ENCODE measurements at regions not wholly inside any gene's neighbourhood (a gene's known extent, or its start where the extent isn't known, plus 50 kb on each side); places are given as distances from the start of the nearest gene placed in this dataset.

DNA sequence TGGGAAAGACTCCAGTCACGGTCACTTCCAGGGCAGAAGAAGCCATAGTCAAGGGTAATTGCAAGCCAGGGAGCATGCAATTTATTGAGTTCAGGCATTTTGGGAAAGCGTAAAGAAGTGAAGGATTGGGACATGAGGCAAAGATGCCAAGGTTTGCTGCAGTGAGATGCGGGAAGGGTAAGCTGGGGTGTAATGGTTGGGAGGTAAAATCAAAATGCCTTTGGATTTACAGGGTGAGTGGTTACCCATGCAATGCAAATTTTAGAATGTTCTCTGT lies 167.5 kb downstream of the BRMS1L start:
- TF ChIP-seq, protein P1, sequence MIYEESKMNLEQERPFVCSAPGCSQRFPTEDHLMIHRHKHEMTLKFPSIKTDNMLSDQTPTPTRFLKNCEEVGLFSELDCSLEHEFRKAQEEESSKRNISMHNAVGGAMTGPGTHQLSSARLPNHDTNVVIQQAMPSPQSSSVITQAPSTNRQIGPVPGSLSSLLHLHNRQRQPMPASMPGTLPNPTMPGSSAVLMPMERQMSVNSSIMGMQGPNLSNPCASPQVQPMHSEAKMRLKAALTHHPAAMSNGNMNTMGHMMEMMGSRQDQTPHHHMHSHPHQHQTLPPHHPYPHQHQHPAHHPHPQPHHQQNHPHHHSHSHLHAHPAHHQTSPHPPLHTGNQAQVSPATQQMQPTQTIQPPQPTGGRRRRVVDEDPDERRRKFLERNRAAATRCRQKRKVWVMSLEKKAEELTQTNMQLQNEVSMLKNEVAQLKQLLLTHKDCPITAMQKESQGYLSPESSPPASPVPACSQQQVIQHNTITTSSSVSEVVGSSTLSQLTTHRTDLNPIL (CRISPR knock-in tag; IDR thresholded peaks at IDR 0.05; ENCODE audit: low read depth) = no peak
- TF ChIP-seq SNAI2 (CRISPR knock-in tag; IDR thresholded peaks at IDR 0.05) (no peak), CSDC2 (CRISPR knock-in tag; IDR thresholded peaks at IDR 0.05) (no peak), ZNF8 (CRISPR knock-in tag; IDR thresholded peaks at IDR 0.05) (no peak), TOX (CRISPR knock-in tag; IDR thresholded peaks at IDR 0.05; ENCODE audit: borderline replicate concordance) (no peak), ZNF565 (CRISPR knock-in tag; conservative IDR thresholded peaks at IDR 0.05; ENCODE audit: low read depth) (no peak), GLIS3 (CRISPR knock-in tag; IDR thresholded peaks at IDR 0.05) (no peak), RARB (CRISPR knock-in tag; IDR thresholded peaks at IDR 0.05) (no peak), ZFP3 (CRISPR knock-in tag; IDR thresholded peaks at IDR 0.05) (no peak)
- no peak for ATAC-seq

GRCh38 chr14:35992816-35993683 lies 166.9 kb downstream of the BRMS1L start:
- ATAC-seq = no peak
- TF ChIP-seq TOX (CRISPR knock-in tag; IDR thresholded peaks at IDR 0.05; ENCODE audit: borderline replicate concordance) (no peak), SNAI2 (CRISPR knock-in tag; IDR thresholded peaks at IDR 0.05) (no peak)
- TF ChIP-seq, protein P1 (CRISPR knock-in tag; IDR thresholded peaks at IDR 0.05; ENCODE audit: low read depth) = no peak

DNA sequence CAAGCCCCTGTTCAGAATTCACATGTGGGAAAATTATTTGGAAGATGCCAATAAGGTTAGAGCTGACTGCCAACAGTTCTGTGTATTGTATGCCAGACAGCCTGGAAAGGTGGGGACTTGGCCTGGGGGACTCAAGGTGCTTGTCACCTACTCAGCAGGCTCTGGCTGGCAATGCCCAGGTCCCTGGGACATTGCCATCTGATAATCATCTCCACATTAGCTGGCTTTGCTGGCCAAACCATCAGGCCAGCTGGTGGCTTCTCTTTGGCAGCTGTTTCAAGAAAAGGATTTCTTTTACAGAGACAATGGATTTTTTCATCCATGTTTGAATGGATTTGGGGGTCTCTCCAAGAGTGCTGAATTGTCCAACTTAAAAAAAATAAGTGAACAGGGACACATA lies 165.2 kb downstream of the BRMS1L start:
- TF ChIP-seq, protein P2, sequence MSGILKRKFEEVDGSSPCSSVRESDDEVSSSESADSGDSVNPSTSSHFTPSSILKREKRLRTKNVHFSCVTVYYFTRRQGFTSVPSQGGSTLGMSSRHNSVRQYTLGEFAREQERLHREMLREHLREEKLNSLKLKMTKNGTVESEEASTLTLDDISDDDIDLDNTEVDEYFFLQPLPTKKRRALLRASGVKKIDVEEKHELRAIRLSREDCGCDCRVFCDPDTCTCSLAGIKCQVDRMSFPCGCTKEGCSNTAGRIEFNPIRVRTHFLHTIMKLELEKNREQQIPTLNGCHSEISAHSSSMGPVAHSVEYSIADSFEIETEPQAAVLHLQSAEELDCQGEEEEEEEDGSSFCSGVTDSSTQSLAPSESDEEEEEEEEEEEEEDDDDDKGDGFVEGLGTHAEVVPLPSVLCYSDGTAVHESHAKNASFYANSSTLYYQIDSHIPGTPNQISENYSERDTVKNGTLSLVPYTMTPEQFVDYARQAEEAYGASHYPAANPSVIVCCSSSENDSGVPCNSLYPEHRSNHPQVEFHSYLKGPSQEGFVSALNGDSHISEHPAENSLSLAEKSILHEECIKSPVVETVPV (CRISPR knock-in tag; IDR thresholded peaks at IDR 0.05) = no peak
- no peak for TF ChIP-seq TSHZ2 (CRISPR knock-in tag; IDR thresholded peaks at IDR 0.05)
- no peak for TF ChIP-seq ZNF70 (CRISPR knock-in tag; IDR thresholded peaks at IDR 0.05)
- TF ChIP-seq PATZ1 (CRISPR knock-in tag; IDR thresholded peaks at IDR 0.05; ENCODE audit: borderline replicate concordance) = no peak
- TF ChIP-seq PPARA (CRISPR knock-in tag; IDR thresholded peaks at IDR 0.05; ENCODE audit: borderline replicate concordance) = no peak
- TF ChIP-seq ESRRG (CRISPR knock-in tag; IDR thresholded peaks at IDR 0.05) = no peak
- no peak for TF ChIP-seq BACH2 (CRISPR knock-in tag; IDR thresholded peaks at IDR 0.05; ENCODE audit: borderline replicate concordance)
- ATAC-seq = no peak

DNA sequence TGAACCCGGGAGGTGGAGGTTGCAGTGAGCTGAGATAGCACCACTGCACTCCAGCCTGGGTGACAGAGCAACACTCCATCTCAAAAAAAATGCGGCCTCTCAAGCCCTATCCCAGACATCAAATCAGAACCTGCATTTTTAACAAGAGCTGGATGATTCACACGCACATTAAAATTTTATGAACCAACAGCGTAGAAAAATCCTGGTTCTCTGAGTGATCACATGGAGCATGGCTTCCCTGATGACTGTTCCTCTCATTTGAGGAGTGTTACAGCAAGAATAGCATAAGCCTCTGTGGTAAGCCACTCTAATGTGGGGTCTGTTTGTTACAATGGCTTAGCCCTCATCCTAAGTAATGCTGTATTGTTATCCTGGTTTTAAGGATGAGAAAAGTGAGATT lies 163.6 kb downstream of the BRMS1L start:
- ATAC-seq = no peak
- TF ChIP-seq ZNF8 (CRISPR knock-in tag; IDR thresholded peaks at IDR 0.05) (no peak), GLIS3 (CRISPR knock-in tag; IDR thresholded peaks at IDR 0.05) (no peak), PPARA (CRISPR knock-in tag; IDR thresholded peaks at IDR 0.05; ENCODE audit: borderline replicate concordance) (no peak), BACH2 (CRISPR knock-in tag; IDR thresholded peaks at IDR 0.05; ENCODE audit: borderline replicate concordance) (no peak), SNAI2 (CRISPR knock-in tag; IDR thresholded peaks at IDR 0.05) (no peak)
- TF ChIP-seq, protein P2 (CRISPR knock-in tag; IDR thresholded peaks at IDR 0.05) = no peak
